Mesenchymal stem cell (in vitro differentiated cells and primary cell): ENCODE measurements at regions not wholly inside any gene's neighbourhood (a gene's known extent, or its start where the extent isn't known, plus 50 kb on each side); places are given as distances from the start of the nearest gene placed in this dataset.
A peak's percentile ranks its signal among the peaks of the same experiment; 100 is the strongest.

Source experiments
- DNase-seq: peaks from one replicate; pipeline ENCODE4 v3.0.0-alpha.2; 2013
- H2AFZ ChIP-seq: one replicate; pipeline ENCODE4 v1.6.1; 2013; ENCODE audit warnings: low read depth, mild to moderate bottlenecking, control low read depth, inconsistent platforms, low read length, moderate library complexity
- H2AK5ac ChIP-seq: 2 replicates; pipeline ENCODE4 v1.6.1; 2013; ENCODE audit warnings: low read length, moderate library complexity, mild to moderate bottlenecking, inconsistent platforms; ENCODE audit not compliant: severe bottlenecking
- H2BK120ac ChIP-seq: one replicate; pipeline ENCODE4 v1.6.1; 2013; ENCODE audit warnings: low read depth, mild to moderate bottlenecking, inconsistent platforms, low read length, moderate library complexity
- H2BK12ac ChIP-seq, 2 experiments: one replicate each; pipeline ENCODE4 v1.6.1; 2013; ENCODE audit warnings: inconsistent platforms in 2 of 2, low read length in 2 of 2, mild to moderate bottlenecking in 2 of 2, moderate library complexity in 2 of 2, control low read depth in 1 of 2
- H2BK15ac ChIP-seq: one replicate; pipeline ENCODE4 v1.6.1; 2013; ENCODE audit warnings: mild to moderate bottlenecking, low read depth, inconsistent platforms; ENCODE audit not compliant: poor library complexity, severe bottlenecking
- H2BK5ac ChIP-seq: 2 replicates; pipeline ENCODE4 v1.6.1; 2013; ENCODE audit warnings: low read depth, mild to moderate bottlenecking, low read length, control low read depth, inconsistent platforms; ENCODE audit not compliant: poor library complexity, severe bottlenecking
- H3K14ac ChIP-seq, 2 experiments: one replicate each; pipeline ENCODE4 v1.6.1; 2013; ENCODE audit warnings: inconsistent platforms in 2 of 2, low read length in 2 of 2, control low read depth in 1 of 2, mild to moderate bottlenecking in 1 of 2, moderate library complexity in 1 of 2
- H3K18ac ChIP-seq, 2 experiments: one replicate each; pipeline ENCODE4 v1.6.1; 2013; ENCODE audit warnings: inconsistent platforms in 2 of 2, low read length in 2 of 2, control low read depth in 1 of 2, low read depth in 1 of 2, mild to moderate bottlenecking in 1 of 2
- H3K23ac ChIP-seq, 2 experiments: one replicate each; pipeline ENCODE4 v1.6.1; 2013; ENCODE audit warnings: inconsistent platforms in 2 of 2, low read length in 2 of 2, mild to moderate bottlenecking in 2 of 2, moderate library complexity in 2 of 2, control low read depth in 1 of 2
- H3K27ac ChIP-seq: 2 replicates; pipeline ENCODE4 v1.5.1; 2013; ENCODE audit warnings: mild to moderate bottlenecking, moderate library complexity, low read length, control low read depth, inconsistent platforms; ENCODE audit not compliant: poor library complexity, severe bottlenecking
- H3K27me3 ChIP-seq, 2 experiments: 2 replicates each; pipeline versions ENCODE4 v1.6.1 to v1.7.0; 2013; ENCODE audit warnings: low read length in 2 of 2, mild to moderate bottlenecking in 2 of 2, moderate library complexity in 2 of 2, control low read depth in 1 of 2, inconsistent platforms in 1 of 2; ENCODE audit not compliant: control insufficient read depth in 1 of 2, insufficient read depth in 1 of 2
- H3K36me3 ChIP-seq, 2 experiments: 2 replicates each; pipeline versions ENCODE4 v1.6.1 to v1.7.0; 2013; ENCODE audit warnings: low read length in 2 of 2, control low read depth in 1 of 2, inconsistent platforms in 1 of 2, low read depth in 1 of 2, mild to moderate bottlenecking in 1 of 2; ENCODE audit not compliant: insufficient read depth in 2 of 2, control insufficient read depth in 1 of 2
- H3K4ac ChIP-seq, 2 experiments: one replicate each; pipeline ENCODE4 v1.6.1; 2013; ENCODE audit warnings: inconsistent platforms in 2 of 2, low read length in 2 of 2, mild to moderate bottlenecking in 2 of 2, moderate library complexity in 2 of 2, control low read depth in 1 of 2, low read depth in 1 of 2
- H3K4me1 ChIP-seq: 2 replicates; pipeline ENCODE4 v1.6.1; 2013; ENCODE audit warnings: low read depth, low read length, control low read depth; ENCODE audit not compliant: control insufficient read depth, insufficient read depth
- H3K4me2 ChIP-seq: 2 replicates; pipeline ENCODE4 v1.6.1; 2013; ENCODE audit warnings: low read length, mild to moderate bottlenecking, inconsistent platforms; ENCODE audit not compliant: poor library complexity, severe bottlenecking
- H3K4me3 ChIP-seq, 2 experiments: 2 replicates each; pipeline versions ENCODE4 v1.5.1 to v1.7.0; 2013; ENCODE audit warnings: low read length in 2 of 2, mild to moderate bottlenecking in 2 of 2, control low read depth in 1 of 2, low read depth in 1 of 2; ENCODE audit not compliant: insufficient read depth in 1 of 2
- H3K79me1 ChIP-seq: replicated peaks from 2 replicates; pipeline ENCODE4 v1.6.1; 2013; ENCODE audit warnings: mild to moderate bottlenecking, control low read depth, low read length, inconsistent platforms; ENCODE audit not compliant: poor library complexity, severe bottlenecking
- H3K9ac ChIP-seq: 2 replicates; pipeline ENCODE4 v1.7.0; 2013; ENCODE audit warnings: mild to moderate bottlenecking, low read length, moderate library complexity
- H3K9me3 ChIP-seq: 2 replicates; pipeline ENCODE4 v1.7.0; 2013; ENCODE audit warnings: mild to moderate bottlenecking, low read length; ENCODE audit not compliant: control insufficient read depth
- H4K8ac ChIP-seq: one replicate; pipeline ENCODE4 v1.6.1; 2013; ENCODE audit warnings: inconsistent platforms, mild to moderate bottlenecking, low read length, moderate library complexity
- H4K91ac ChIP-seq: one replicate; pipeline ENCODE4 v1.6.1; 2013; ENCODE audit warnings: mild to moderate bottlenecking, low read length, inconsistent platforms
- WGBS: methylation state at CpG from one replicate; pipeline ENCODE4 v1.1.7; 2013; ENCODE audit warnings: mixed read lengths; 5-methylcytosine and 5-hydroxymethylcytosine counted together

GRCh38 chr5:15290953-15291352 lies 209.0 kb upstream of the FBXL7 start:
- Histone ChIP-seq H3K27ac (no peak overlapping the region), H3K27me3 (no peaks in the 10 kb centered on the region), H3K4me1 (no peaks in the 10 kb centered on the region), H3K9ac (no peak overlapping the region), H2BK15ac (no peak overlapping the region), H4K91ac (no peak overlapping the region), H3K4ac (no peak overlapping the region), H3K4me3 (no peak overlapping the region), H3K79me1 (no peaks in the 10 kb centered on the region), H2BK5ac (no peak overlapping the region), H2AK5ac (no peak overlapping the region), H3K14ac (no peak overlapping the region), H3K18ac (no peak overlapping the region), H2BK12ac (no peak overlapping the region), H3K36me3 (no peaks in the 10 kb centered on the region), H2AFZ (no peak overlapping the region), H4K8ac (no peak overlapping the region), H2BK120ac (no peak overlapping the region), H3K9me3 (peaks cover 3% of the 10 kb centered on the region), H3K23ac (no peak overlapping the region), H3K4me2 (no peak overlapping the region)
- WGBS, result 90% methylated on average over 6 of the region's 6 CpGs
- no peak for DNase-seq

GRCh38 chr5:15286650-15287049 lies 213.3 kb upstream of the FBXL7 start:
- H3K4ac ChIP-seq, result no peak overlapping the region
- H2BK5ac ChIP-seq, result no peak overlapping the region
- H3K9ac ChIP-seq, result no peak overlapping the region
- no peaks in the 10 kb centered on the region for H3K79me1 ChIP-seq
- H3K18ac ChIP-seq, result no peak overlapping the region
- no peak overlapping the region for H3K27ac ChIP-seq
- DNase-seq, result no peak
- no peaks in the 10 kb centered on the region for H3K36me3 ChIP-seq
- no peaks in the 10 kb centered on the region for H3K9me3 ChIP-seq
- H3K4me2 ChIP-seq, result no peak overlapping the region
- H4K8ac ChIP-seq, result no peak overlapping the region
- peak overlapping the region; percentile 22 for H4K91ac ChIP-seq
- no peak overlapping the region for H3K4me3 ChIP-seq
- H3K23ac ChIP-seq, result no peak overlapping the region
- no peak overlapping the region for H2AK5ac ChIP-seq
- no peak overlapping the region for H2BK12ac ChIP-seq
- H3K4me1 ChIP-seq, result peaks cover 1% of the 10 kb centered on the region
- H3K27me3 ChIP-seq, result no peaks in the 10 kb centered on the region
- H2BK15ac ChIP-seq, result no peak overlapping the region
- WGBS, result 13% methylated on average over 1 of the region's 1 CpG
- H3K14ac ChIP-seq, result no peak overlapping the region
- H2AFZ ChIP-seq, result no peak overlapping the region
- H2BK120ac ChIP-seq, result no peak overlapping the region

- Histone ChIP-seq H2AFZ (no peak overlapping the region), H3K4me1 (peaks cover 1% of the 10 kb centered on the region), H2BK15ac (no peak overlapping the region), H3K4me3 (peak overlapping the region in 1 of 2 experiments; percentile 53), H3K18ac (no peak overlapping the region), H2AK5ac (no peak overlapping the region), H3K27me3 (no peaks in the 10 kb centered on the region), H2BK5ac (no peak overlapping the region), H3K36me3 (no peaks in the 10 kb centered on the region), H3K9ac (peak overlapping the region; percentile 30), H4K91ac (no peak overlapping the region), H2BK120ac (no peak overlapping the region), H3K4ac (no peak overlapping the region), H3K79me1 (no peaks in the 10 kb centered on the region), H3K9me3 (no peaks in the 10 kb centered on the region), H3K14ac (no peak overlapping the region), H2BK12ac (no peak overlapping the region), H3K27ac (no peak overlapping the region), H4K8ac (no peak overlapping the region), H3K4me2 (no peak overlapping the region), H3K23ac (no peak overlapping the region)
- DNase-seq, result peak; percentile 59
- WGBS, result 19% methylated on average over 5 of the region's 5 CpGs
These were observed 213.9 kb upstream of the FBXL7 start for GRCh38 chr5:15285901-15286583.

- Histone ChIP-seq H2AK5ac (no peak overlapping the region), H3K18ac (no peak overlapping the region), H3K9ac (no peak overlapping the region), H3K79me1 (no peaks in the 10 kb centered on the region), H3K4ac (no peak overlapping the region), H2BK120ac (no peak overlapping the region), H3K4me3 (no peak overlapping the region), H3K14ac (no peak overlapping the region), H2AFZ (no peak overlapping the region), H4K8ac (no peak overlapping the region), H2BK12ac (no peak overlapping the region), H3K27ac (no peak overlapping the region), H4K91ac (no peak overlapping the region), H3K4me1 (peaks cover 1% of the 10 kb centered on the region), H3K36me3 (no peaks in the 10 kb centered on the region), H2BK5ac (no peak overlapping the region), H3K23ac (no peak overlapping the region), H3K9me3 (no peaks in the 10 kb centered on the region), H3K27me3 (no peaks in the 10 kb centered on the region), H3K4me2 (no peak overlapping the region), H2BK15ac (no peak overlapping the region)
- no peak for DNase-seq
These were observed 215.3 kb upstream of the FBXL7 start for GRCh38 chr5:15284706-15285105.
